Vagina (tissue), 2 donors: ENCODE measurements at regions not wholly inside any gene's neighbourhood (a gene's known extent, or its start where the extent isn't known, plus 50 kb on each side); places are given as distances from the start of the nearest gene placed in this dataset.

Experiments used
- POLR2A ChIP-seq, 2 donors: fragments of 450-650 bp; IDR thresholded peaks; one replicate each; pipeline ENCODE4 v1.6.1; 2017; ENCODE audit warnings: antibody characterized with exemption in 2 of 2, mild to moderate bottlenecking in 2 of 2, moderate library complexity in 2 of 2
- POLR2AphosphoS5 ChIP-seq, 2 donors: sonication (generic); formaldehyde crosslinking; IDR thresholded peaks; one replicate each; pipeline ENCODE4 v1.9.0; 2017; ENCODE audit warnings: antibody characterized with exemption in 2 of 2, mild to moderate bottlenecking in 2 of 2, low read depth in 1 of 2; ENCODE audit not compliant: insufficient read depth in 1 of 2
- TF ChIP-seq, protein P1 (sequence below), 3 experiments: fragments of 450-650 bp in 2 of 3; fragments of 200-600 bp in 1 of 3; sonication (generic) in 1 of 3; IDR thresholded peaks; one replicate each; pipeline ENCODE4 v1.5.1; 2017 to 2019; ENCODE audit warnings: antibody characterized with exemption in 3 of 3, mild to moderate bottlenecking in 2 of 3, moderate library complexity in 2 of 3

DNA sequence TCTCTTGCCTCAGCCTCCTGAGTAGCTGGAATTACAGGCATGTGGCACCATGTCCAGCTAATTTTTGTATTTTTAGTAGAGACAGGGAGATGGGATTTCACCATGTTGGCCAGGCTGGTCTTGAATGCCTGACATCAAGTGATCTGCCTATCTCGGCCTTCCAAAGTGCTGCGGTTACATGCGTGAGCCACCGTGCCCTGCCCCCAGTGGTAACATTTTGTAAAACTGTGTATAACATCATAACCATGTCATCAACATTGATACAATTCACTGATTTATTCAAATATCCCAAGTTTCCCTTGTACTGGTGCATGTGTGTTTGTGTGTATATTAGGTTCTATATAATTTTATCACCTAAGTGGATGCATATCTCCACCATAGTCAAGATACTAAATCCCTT, 70.0 kb downstream of the PDCL3 start:
- TF ChIP-seq, protein P1, sequence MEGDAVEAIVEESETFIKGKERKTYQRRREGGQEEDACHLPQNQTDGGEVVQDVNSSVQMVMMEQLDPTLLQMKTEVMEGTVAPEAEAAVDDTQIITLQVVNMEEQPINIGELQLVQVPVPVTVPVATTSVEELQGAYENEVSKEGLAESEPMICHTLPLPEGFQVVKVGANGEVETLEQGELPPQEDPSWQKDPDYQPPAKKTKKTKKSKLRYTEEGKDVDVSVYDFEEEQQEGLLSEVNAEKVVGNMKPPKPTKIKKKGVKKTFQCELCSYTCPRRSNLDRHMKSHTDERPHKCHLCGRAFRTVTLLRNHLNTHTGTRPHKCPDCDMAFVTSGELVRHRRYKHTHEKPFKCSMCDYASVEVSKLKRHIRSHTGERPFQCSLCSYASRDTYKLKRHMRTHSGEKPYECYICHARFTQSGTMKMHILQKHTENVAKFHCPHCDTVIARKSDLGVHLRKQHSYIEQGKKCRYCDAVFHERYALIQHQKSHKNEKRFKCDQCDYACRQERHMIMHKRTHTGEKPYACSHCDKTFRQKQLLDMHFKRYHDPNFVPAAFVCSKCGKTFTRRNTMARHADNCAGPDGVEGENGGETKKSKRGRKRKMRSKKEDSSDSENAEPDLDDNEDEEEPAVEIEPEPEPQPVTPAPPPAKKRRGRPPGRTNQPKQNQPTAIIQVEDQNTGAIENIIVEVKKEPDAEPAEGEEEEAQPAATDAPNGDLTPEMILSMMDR (IDR thresholded peaks at IDR 0.05) = no peak
- TF ChIP-seq POLR2AphosphoS5 (IDR thresholded peaks at IDR 0.05; ENCODE audit: insufficient read depth in 1 of 2, low read depth in 1 of 2) (no peak), POLR2A (IDR thresholded peaks at IDR 0.05) (no peak)
